Neural cell (in vitro differentiated cells): ENCODE measurements at regions not wholly inside any gene's neighbourhood (a gene's known extent, or its start where the extent isn't known, plus 50 kb on each side); places are given as distances from the start of the nearest gene placed in this dataset.

Experiments
- H2AFZ ChIP-seq: fragments of 200-600, 300-800 bp; sonication (generic), shearing (Covaris generic); 2 replicates; pipeline ENCODE4 v1.6.0; 2014; ENCODE audit warnings: low read depth, mild to moderate bottlenecking, antibody characterized with exemption, low read length, moderate library complexity
- H3F3A ChIP-seq: fragments of 200-600 bp; shearing (Covaris generic); 2 replicates; pipeline ENCODE4 v1.6.1; 2016; ENCODE audit warnings: mild to moderate bottlenecking, moderate library complexity, mixed read lengths, antibody characterized with exemption, low read length; ENCODE audit not compliant: insufficient read depth, poor library complexity, severe bottlenecking
- H3K27ac ChIP-seq: fragments of 200-600, 300-800 bp; sonication (generic), shearing (Covaris generic); 2 replicates; pipeline ENCODE4 v1.5.1; 2014; ENCODE audit warnings: mild to moderate bottlenecking, low read length, moderate library complexity
- H3K27me3 ChIP-seq: fragments of 300-800, 200-600 bp; sonication (generic), shearing (Covaris generic); 2 replicates; pipeline ENCODE4 v1.6.0; 2014; ENCODE audit warnings: mild to moderate bottlenecking, low read depth, low read length, moderate library complexity; ENCODE audit not compliant: insufficient read depth
- H3K36me3 ChIP-seq: fragments of 300-800, 200-600 bp; sonication (generic), shearing (Covaris generic); 2 replicates; pipeline ENCODE4 v1.5.1; 2014; ENCODE audit warnings: mild to moderate bottlenecking, antibody characterized with exemption, low read length, moderate library complexity; ENCODE audit not compliant: insufficient read depth
- H3K4me2 ChIP-seq: fragments of 300-800, 200-600 bp; sonication (generic), shearing (Covaris generic); 2 replicates; pipeline ENCODE4 v1.6.0; 2014; ENCODE audit warnings: mild to moderate bottlenecking, low read length
- H3K4me3 ChIP-seq: fragments of 300-800, 200-600 bp; sonication (generic), shearing (Covaris generic); 2 replicates; pipeline ENCODE4 v1.5.1; 2014; ENCODE audit warnings: mild to moderate bottlenecking, low read length, moderate library complexity
- H3K79me2 ChIP-seq: fragments of 200-600 bp; shearing (Covaris generic); replicated peaks from 2 replicates; pipeline ENCODE4 v1.6.0; 2014; ENCODE audit warnings: mild to moderate bottlenecking, low read length, moderate library complexity; ENCODE audit not compliant: insufficient read depth
- H3K9ac ChIP-seq: fragments of 300-800, 200-600 bp; sonication (generic), shearing (Covaris generic); 2 replicates; pipeline ENCODE4 v1.6.1; 2016; ENCODE audit warnings: mild to moderate bottlenecking, low read length, mixed read lengths
- H3K9me2 ChIP-seq: fragments of 200-600 bp; shearing (Covaris generic); 2 replicates; pipeline ENCODE4 v1.6.1; 2016; ENCODE audit warnings: mild to moderate bottlenecking, low read length, mixed read lengths; ENCODE audit not compliant: insufficient read depth
- H3K9me3 ChIP-seq: fragments of 200-600, 300-800 bp; sonication (generic), shearing (Covaris generic); 2 replicates; pipeline ENCODE4 v1.6.1; 2016; ENCODE audit warnings: mild to moderate bottlenecking, mixed run types, low read length, moderate library complexity, mixed read lengths
- H4K20me1 ChIP-seq: fragments of 200-600 bp; shearing (Covaris generic); 2 replicates; pipeline ENCODE4 v1.6.1; 2016; ENCODE audit warnings: mild to moderate bottlenecking, mixed run types; ENCODE audit not compliant: insufficient read depth
- EP300 ChIP-seq: fragments of 450-650 bp; conservative IDR thresholded peaks from 2 replicates; pipeline ENCODE4 v1.6.1; 2014; ENCODE audit warnings: antibody characterized with exemption, mild to moderate bottlenecking, moderate library complexity; ENCODE audit not compliant: poor library complexity, severe bottlenecking
- EZH2 ChIP-seq: fragments of 200-600, 300-800 bp; shearing (Covaris generic), sonication (generic); IDR thresholded peaks from 2 replicates; pipeline ENCODE4 v1.6.1; 2014; ENCODE audit warnings: antibody characterized with exemption, low read length, borderline replicate concordance, mild to moderate bottlenecking; ENCODE audit not compliant: insufficient read depth, poor library complexity, severe bottlenecking
- MXI1 ChIP-seq: fragments of 450-650 bp; conservative IDR thresholded peaks from 2 replicates; pipeline ENCODE4 v1.6.1; 2014; ENCODE audit warnings: antibody characterized with exemption, mild to moderate bottlenecking; ENCODE audit not compliant: poor library complexity, severe bottlenecking
- POLR2AphosphoS5 ChIP-seq: IDR thresholded peaks from 2 replicates; pipeline ENCODE4 v1.6.1; 2012
- RAD21 ChIP-seq: fragments of 450-650 bp; conservative IDR thresholded peaks from 2 replicates; pipeline ENCODE4 v1.6.1; 2014; ENCODE audit warnings: antibody characterized with exemption, mild to moderate bottlenecking, moderate library complexity
- SMC3 ChIP-seq: fragments of 450-650 bp; conservative IDR thresholded peaks from 2 replicates; pipeline ENCODE4 v1.6.1; 2014; ENCODE audit warnings: antibody characterized with exemption, mild to moderate bottlenecking, moderate library complexity; ENCODE audit not compliant: poor library complexity
- TAF1 ChIP-seq: IDR thresholded peaks from 2 replicates; pipeline ENCODE4 v1.6.1; 2012; ENCODE audit warnings: low read depth
- TF ChIP-seq, protein P1 (sequence below): IDR thresholded peaks from 2 replicates; pipeline ENCODE4 v1.6.1; 2012; ENCODE audit warnings: borderline replicate concordance
- TF ChIP-seq, protein P2 (sequence below): fragments of 450-650 bp; IDR thresholded peaks from 2 replicates; pipeline ENCODE4 v1.5.1; 2014; ENCODE audit warnings: antibody characterized with exemption, mild to moderate bottlenecking, moderate library complexity; ENCODE audit not compliant: poor library complexity, severe bottlenecking

DNA sequence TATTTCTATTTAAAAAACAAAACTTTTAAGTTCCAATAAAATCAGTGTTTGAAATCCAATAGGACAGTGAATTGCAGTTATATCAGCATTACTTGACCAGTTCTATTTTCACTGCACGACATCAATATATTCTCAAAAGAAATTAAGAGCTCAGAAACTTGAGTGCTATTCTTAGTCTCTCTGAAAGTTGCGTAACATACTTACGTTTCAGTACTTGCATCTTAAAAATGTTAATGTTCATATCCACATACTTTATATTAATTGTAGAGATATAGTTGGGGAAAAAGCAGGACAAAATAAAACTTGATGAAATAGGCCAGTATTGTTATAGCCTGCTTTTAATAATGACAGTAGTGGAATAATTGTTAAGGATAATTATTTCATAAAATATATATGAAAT is 720.5 kb upstream of the PCDH9 start:
- H4K20me1 ChIP-seq = no peaks in the 10 kb centered on the region
- H3K27me3 ChIP-seq = no peaks in the 10 kb centered on the region
- no peaks in the 10 kb centered on the region for H3K36me3 ChIP-seq
- no peak overlapping the region for H3K4me2 ChIP-seq
- no peak overlapping the region for H2AFZ ChIP-seq
- H3K9me2 ChIP-seq = no peaks in the 10 kb centered on the region
- H3K4me3 ChIP-seq = no peak overlapping the region
- no peak overlapping the region for H3K27ac ChIP-seq
- no peak overlapping the region for H3K9ac ChIP-seq
- TF ChIP-seq SMC3 (no peak), TAF1 (no peak), EP300 (no peak), RAD21 (no peak), MXI1 (no peak), EZH2 (no peak), POLR2AphosphoS5 (no peak)
- TF ChIP-seq, protein P1, sequence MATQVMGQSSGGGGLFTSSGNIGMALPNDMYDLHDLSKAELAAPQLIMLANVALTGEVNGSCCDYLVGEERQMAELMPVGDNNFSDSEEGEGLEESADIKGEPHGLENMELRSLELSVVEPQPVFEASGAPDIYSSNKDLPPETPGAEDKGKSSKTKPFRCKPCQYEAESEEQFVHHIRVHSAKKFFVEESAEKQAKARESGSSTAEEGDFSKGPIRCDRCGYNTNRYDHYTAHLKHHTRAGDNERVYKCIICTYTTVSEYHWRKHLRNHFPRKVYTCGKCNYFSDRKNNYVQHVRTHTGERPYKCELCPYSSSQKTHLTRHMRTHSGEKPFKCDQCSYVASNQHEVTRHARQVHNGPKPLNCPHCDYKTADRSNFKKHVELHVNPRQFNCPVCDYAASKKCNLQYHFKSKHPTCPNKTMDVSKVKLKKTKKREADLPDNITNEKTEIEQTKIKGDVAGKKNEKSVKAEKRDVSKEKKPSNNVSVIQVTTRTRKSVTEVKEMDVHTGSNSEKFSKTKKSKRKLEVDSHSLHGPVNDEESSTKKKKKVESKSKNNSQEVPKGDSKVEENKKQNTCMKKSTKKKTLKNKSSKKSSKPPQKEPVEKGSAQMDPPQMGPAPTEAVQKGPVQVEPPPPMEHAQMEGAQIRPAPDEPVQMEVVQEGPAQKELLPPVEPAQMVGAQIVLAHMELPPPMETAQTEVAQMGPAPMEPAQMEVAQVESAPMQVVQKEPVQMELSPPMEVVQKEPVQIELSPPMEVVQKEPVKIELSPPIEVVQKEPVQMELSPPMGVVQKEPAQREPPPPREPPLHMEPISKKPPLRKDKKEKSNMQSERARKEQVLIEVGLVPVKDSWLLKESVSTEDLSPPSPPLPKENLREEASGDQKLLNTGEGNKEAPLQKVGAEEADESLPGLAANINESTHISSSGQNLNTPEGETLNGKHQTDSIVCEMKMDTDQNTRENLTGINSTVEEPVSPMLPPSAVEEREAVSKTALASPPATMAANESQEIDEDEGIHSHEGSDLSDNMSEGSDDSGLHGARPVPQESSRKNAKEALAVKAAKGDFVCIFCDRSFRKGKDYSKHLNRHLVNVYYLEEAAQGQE = no peak
- TF ChIP-seq, protein P2, sequence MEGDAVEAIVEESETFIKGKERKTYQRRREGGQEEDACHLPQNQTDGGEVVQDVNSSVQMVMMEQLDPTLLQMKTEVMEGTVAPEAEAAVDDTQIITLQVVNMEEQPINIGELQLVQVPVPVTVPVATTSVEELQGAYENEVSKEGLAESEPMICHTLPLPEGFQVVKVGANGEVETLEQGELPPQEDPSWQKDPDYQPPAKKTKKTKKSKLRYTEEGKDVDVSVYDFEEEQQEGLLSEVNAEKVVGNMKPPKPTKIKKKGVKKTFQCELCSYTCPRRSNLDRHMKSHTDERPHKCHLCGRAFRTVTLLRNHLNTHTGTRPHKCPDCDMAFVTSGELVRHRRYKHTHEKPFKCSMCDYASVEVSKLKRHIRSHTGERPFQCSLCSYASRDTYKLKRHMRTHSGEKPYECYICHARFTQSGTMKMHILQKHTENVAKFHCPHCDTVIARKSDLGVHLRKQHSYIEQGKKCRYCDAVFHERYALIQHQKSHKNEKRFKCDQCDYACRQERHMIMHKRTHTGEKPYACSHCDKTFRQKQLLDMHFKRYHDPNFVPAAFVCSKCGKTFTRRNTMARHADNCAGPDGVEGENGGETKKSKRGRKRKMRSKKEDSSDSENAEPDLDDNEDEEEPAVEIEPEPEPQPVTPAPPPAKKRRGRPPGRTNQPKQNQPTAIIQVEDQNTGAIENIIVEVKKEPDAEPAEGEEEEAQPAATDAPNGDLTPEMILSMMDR = no peak
- no peaks in the 10 kb centered on the region for H3F3A ChIP-seq
- H3K79me2 ChIP-seq = no peaks in the 10 kb centered on the region
- H3K9me3 ChIP-seq = no peaks in the 10 kb centered on the region

DNA sequence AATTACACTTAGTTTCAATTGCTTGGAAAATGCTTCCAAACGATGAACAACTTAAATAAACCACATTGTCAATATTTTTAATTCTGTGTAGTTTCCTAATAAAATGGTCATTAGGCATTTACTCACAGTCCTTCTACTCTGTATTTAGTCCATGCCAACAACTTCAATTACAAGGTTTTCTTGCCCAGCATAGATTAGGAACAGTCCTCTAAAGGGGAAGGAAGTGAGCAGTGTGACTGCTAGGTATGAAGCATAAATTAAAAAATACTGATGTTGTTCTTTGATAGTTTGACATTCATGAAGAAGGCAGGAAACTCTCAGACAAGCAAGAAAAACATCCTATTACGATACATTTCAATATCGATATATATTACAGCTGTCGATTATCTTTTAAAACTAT is 716.0 kb upstream of the PCDH9 start:
- H3F3A ChIP-seq = no peaks in the 10 kb centered on the region
- no peaks in the 10 kb centered on the region for H3K9me2 ChIP-seq
- H3K9me3 ChIP-seq = no peaks in the 10 kb centered on the region
- no peak overlapping the region for H3K4me2 ChIP-seq
- H3K27ac ChIP-seq = no peak overlapping the region
- H3K79me2 ChIP-seq = no peaks in the 10 kb centered on the region
- no peaks in the 10 kb centered on the region for H3K36me3 ChIP-seq
- no peaks in the 10 kb centered on the region for H4K20me1 ChIP-seq
- H3K27me3 ChIP-seq = no peaks in the 10 kb centered on the region
- no peak overlapping the region for H3K4me3 ChIP-seq
- H2AFZ ChIP-seq = no peak overlapping the region
- no peak for TF ChIP-seq RAD21
- TF ChIP-seq TAF1 = no peak
- H3K9ac ChIP-seq = no peak overlapping the region

- H3K9ac ChIP-seq = no peak overlapping the region
- no peaks in the 10 kb centered on the region for H3K36me3 ChIP-seq
- H3K27me3 ChIP-seq = no peaks in the 10 kb centered on the region
- no peaks in the 10 kb centered on the region for H3K79me2 ChIP-seq
- no peak overlapping the region for H2AFZ ChIP-seq
- H3K9me3 ChIP-seq = no peaks in the 10 kb centered on the region
- H3F3A ChIP-seq = no peaks in the 10 kb centered on the region
- no peak overlapping the region for H3K27ac ChIP-seq
- no peak for TF ChIP-seq POLR2AphosphoS5
- no peak for TF ChIP-seq TAF1
- TF ChIP-seq, protein P1 = no peak
- no peak for TF ChIP-seq EP300
- TF ChIP-seq RAD21 = no peak
- TF ChIP-seq MXI1 = no peak
- TF ChIP-seq, protein P2 = no peak
- TF ChIP-seq SMC3 = no peak
- no peak for TF ChIP-seq EZH2
- no peaks in the 10 kb centered on the region for H4K20me1 ChIP-seq
- no peak overlapping the region for H3K4me2 ChIP-seq
- H3K4me3 ChIP-seq = no peak overlapping the region
- H3K9me2 ChIP-seq = no peaks in the 10 kb centered on the region
Observed at GRCh38 chr13:67943116-67943515, 713.0 kb upstream of the PCDH9 start.
